WTC11 (cell line): ENCODE measurements at regions not wholly inside any gene's neighbourhood (a gene's known extent, or its start where the extent isn't known, plus 50 kb on each side); places are given as distances from the start of the nearest gene placed in this dataset.

Source experiments
- ATAC-seq: fragments of 200-7000 bp; cut with Tn5 transposase; 2 replicates; pipeline ENCODE4 v1.10.0; 2021; ENCODE audit warnings: mild to moderate bottlenecking, moderate library complexity
- CTCF ChIA-PET: fragments of 300-600 bp; sonication (Branson Sonifier 250); formaldehyde crosslinking; loops from one replicate; lab custom pipeline; 2021; ENCODE audit warnings: antibody characterized with exemption; lab: Charles Lee
- POLR2A ChIA-PET: fragments of 350-600 bp; sonication (Branson Sonifier 250); formaldehyde crosslinking; loops from one replicate; lab custom pipeline; 2021; ENCODE audit warnings: antibody characterized with exemption; lab: Charles Lee
- DNase-seq: peaks from one replicate; pipeline ENCODE4 v3.0.0; 2021; ENCODE audit warnings: low spot score
- H3K27ac Mint-ChIP-seq: 2 replicates; pipeline ENCODE4 v1.8.0; 2021; ENCODE audit warnings: mixed read lengths
- H3K27me3 Mint-ChIP-seq: 2 replicates; pipeline ENCODE4 v1.8.0; 2021; ENCODE audit warnings: low read depth, mild to moderate bottlenecking, moderate library complexity, mixed read lengths
- H3K36me3 Mint-ChIP-seq: 2 replicates; pipeline ENCODE4 v1.8.0; 2021; ENCODE audit warnings: mixed read lengths
- H3K4me1 Mint-ChIP-seq: 2 replicates; pipeline ENCODE4 v1.8.0; 2022; ENCODE audit warnings: mixed read lengths
- H3K4me3 Mint-ChIP-seq: 2 replicates; pipeline ENCODE4 v1.8.0; 2021; ENCODE audit warnings: mild to moderate bottlenecking, moderate library complexity, mixed read lengths
- H3K9me3 Mint-ChIP-seq: 2 replicates; pipeline ENCODE4 v1.8.0; 2021; ENCODE audit warnings: mixed read lengths
- ARID4B ChIP-seq: sonication (generic); formaldehyde crosslinking; IDR thresholded peaks from 2 replicates; pipeline ENCODE4 v1.8.0; 2023; ENCODE audit warnings: missing genetic modification reagents, mild to moderate bottlenecking, borderline replicate concordance
- CDX4 ChIP-seq: fragments of 250-450 bp; sonication (Bioruptor Pico); IDR thresholded peaks from 2 replicates; pipeline ENCODE4 v1.9.0; 2021; ENCODE audit warnings: moderate library complexity, mild to moderate bottlenecking, inconsistent platforms, borderline replicate concordance
- E2F1 ChIP-seq: sonication (generic); formaldehyde crosslinking; IDR thresholded peaks from 2 replicates; pipeline ENCODE4 v1.8.0; 2022; ENCODE audit warnings: mild to moderate bottlenecking, missing genetic modification reagents
- JAZF1 ChIP-seq: fragments of 250-450 bp; sonication (Bioruptor Pico); IDR thresholded peaks from 2 replicates; pipeline ENCODE4 v1.9.0; 2021; ENCODE audit warnings: moderate library complexity, mild to moderate bottlenecking, inconsistent platforms
- NFYB ChIP-seq: sonication (generic); formaldehyde crosslinking; conservative IDR thresholded peaks from 2 replicates; pipeline ENCODE4 v1.8.0; 2022; ENCODE audit warnings: low read depth, missing genetic modification reagents
- NR1H2 ChIP-seq: sonication (generic); formaldehyde crosslinking; IDR thresholded peaks from 2 replicates; pipeline ENCODE4 v1.9.0; 2021; ENCODE audit warnings: mild to moderate bottlenecking, moderate library complexity, missing genetic modification reagents
- PRRX2 ChIP-seq: fragments of 250-450 bp; sonication (Bioruptor Pico); IDR thresholded peaks from 2 replicates; pipeline ENCODE4 v1.8.0; 2021; ENCODE audit warnings: mild to moderate bottlenecking
- TP53 ChIP-seq: sonication (generic); formaldehyde crosslinking; IDR thresholded peaks from 2 replicates; pipeline ENCODE4 v1.8.1; 2023; ENCODE audit warnings: mild to moderate bottlenecking, missing genetic modification reagents
- USF1 ChIP-seq: sonication (generic); formaldehyde crosslinking; IDR thresholded peaks from 2 replicates; pipeline ENCODE4 v1.8.0; 2022; ENCODE audit warnings: mild to moderate bottlenecking, missing genetic modification reagents
- ZNF532 ChIP-seq: fragments of 250-450 bp; sonication (Bioruptor Pico); IDR thresholded peaks from 2 replicates; pipeline ENCODE4 v1.9.0; 2021; ENCODE audit warnings: mild to moderate bottlenecking, borderline replicate concordance
- ZSCAN18 ChIP-seq: fragments of 250-450 bp; sonication (Bioruptor Pico); IDR thresholded peaks from 2 replicates; pipeline ENCODE4 v2.1.2; 2022; ENCODE audit warnings: mild to moderate bottlenecking, moderate library complexity

GRCh38 chr21:35506352-35506751 is 457.2 kb upstream of the RUNX1 start:
- ChIA-PET POLR2A (no interaction called here), CTCF (no interaction called here)
- DNase-seq: no peak
- no peak for TF ChIP-seq JAZF1 (CRISPR knock-in tag)
- no peak for TF ChIP-seq TP53
- no peak for TF ChIP-seq USF1 (CRISPR knock-in tag)
- TF ChIP-seq ZSCAN18 (CRISPR knock-in tag): no peak
- TF ChIP-seq E2F1 (CRISPR knock-in tag): no peak
- TF ChIP-seq ZNF532: no peak
- no peak for TF ChIP-seq ARID4B (CRISPR knock-in tag)
- TF ChIP-seq NFYB (CRISPR knock-in tag): no peak
- Mint-ChIP-seq H3K4me3 (peak overlapping the region; percentile 21), H3K36me3 (no peaks in the 10 kb centered on the region), H3K9me3 (no peaks in the 10 kb centered on the region), H3K27me3 (no peaks in the 10 kb centered on the region), H3K27ac (peak overlapping the region; percentile 81), H3K4me1 (peaks cover 84% of the 10 kb centered on the region)
- ATAC-seq: peak; percentile 78

- H3K4me3 Mint-ChIP-seq: no peak overlapping the region
- H3K27ac Mint-ChIP-seq: no peak overlapping the region
- peaks cover 3% of the 10 kb centered on the region for H3K36me3 Mint-ChIP-seq
- peaks cover 81% of the 10 kb centered on the region for H3K4me1 Mint-ChIP-seq
- ATAC-seq: peak; percentile 51
- H3K27me3 Mint-ChIP-seq: no peaks in the 10 kb centered on the region; the same call in 1 of the 2 replicates
- TF ChIP-seq NR1H2 (CRISPR knock-in tag): no peak
- TF ChIP-seq PRRX2: no peak
- no peak for TF ChIP-seq CDX4 (CRISPR knock-in tag)
- TF ChIP-seq, all 79 proteins: peak for 0
- peak; percentile 18 for DNase-seq
- ChIA-PET CTCF (interaction anchor here (0.6 to 1.5 kb wide), 5 partner anchors 63 to 760 kb away, joined by 3 to 4 read pairs (median 4); no protein-coding TSS in a partner anchor), POLR2A (no interaction called here)
- H3K9me3 Mint-ChIP-seq: peaks cover 11% of the 10 kb centered on the region; the same call in 1 of the 2 replicates
Measured at GRCh38 chr21:35504951-35505466, 455.9 kb upstream of the RUNX1 start.
